ENCODE measurements at regions not wholly inside any gene's neighbourhood (a gene's known extent, or its start where the extent isn't known, plus 50 kb on each side); places are given as distances from the start of the nearest gene placed in this dataset.

GRCh38 chr9:80440724-80441123 lies 869.0 kb downstream of the TLE4 start:
- no peaks in the 10 kb centered on the region for H3K4me1 ChIP-seq
- WGBS, 2 donors (ENCODE audit: low coverage in 1 of 2) = 90 to 96% methylated on average over 7 of the region's 7 CpGs
- in situ Hi-C loops (cut with MboI; ENCODE audit: low pct_ligation_motif_present in 1 of 4, low pct_unique_long_range_greater_than_20kb in 1 of 4, low sequenced_read_pairs in 3 of 4) = loop anchor here in 1 of 4 donors (25.0 kb wide), 1 partner anchor 97 kb away; no protein-coding TSS in a partner anchor
- intact Hi-C loops (cut with DNase I; ENCODE audit: low total_unique reads) = no loop called here
- no peak overlapping the region for H3K27ac ChIP-seq
- TF ChIP-seq CTCF (IDR thresholded peaks at IDR 0.05) = no peak
- no peak for TF ChIP-seq POLR2AphosphoS5 (IDR thresholded peaks at IDR 0.05)
- no peak for TF ChIP-seq POLR2A (IDR thresholded peaks at IDR 0.05)
- TF ChIP-seq EP300 (IDR thresholded peaks at IDR 0.05; ENCODE audit: low read depth) = no peak
- H3K9me3 ChIP-seq = no peaks in the 10 kb centered on the region
- H3K4me3 ChIP-seq = no peak overlapping the region
- no peak for DNase-seq
- no peaks in the 10 kb centered on the region for H3K27me3 ChIP-seq
- no peaks in the 10 kb centered on the region for H3K36me3 ChIP-seq

- TF ChIP-seq EP300 (IDR thresholded peaks at IDR 0.05; ENCODE audit: low read depth) = no peak
- no peak for TF ChIP-seq CTCF (IDR thresholded peaks at IDR 0.05)
- no peak for TF ChIP-seq POLR2AphosphoS5 (IDR thresholded peaks at IDR 0.05)
- TF ChIP-seq POLR2A (IDR thresholded peaks at IDR 0.05) = no peak
These were observed 866.1 kb downstream of the TLE4 start for GRCh38 chr9:80437825-80438224.

GRCh38 chr9:80437091-80437640 lies 865.4 kb downstream of the TLE4 start:
- 86 to 92% methylated on average over 2 of the region's 2 CpGs for WGBS, 2 donors (ENCODE audit: low coverage in 1 of 2)
- Histone ChIP-seq H3K9me3 (no peaks in the 10 kb centered on the region), H3K27ac (no peak overlapping the region), H3K27me3 (no peaks in the 10 kb centered on the region), H3K4me3 (no peak overlapping the region), H3K36me3 (no peaks in the 10 kb centered on the region), H3K4me1 (no peaks in the 10 kb centered on the region)
- intact Hi-C loops (cut with DNase I; ENCODE audit: low total_unique reads) (no loop called here), in situ Hi-C loops (cut with MboI; ENCODE audit: low pct_ligation_motif_present in 1 of 4, low pct_unique_long_range_greater_than_20kb in 1 of 4, low sequenced_read_pairs in 3 of 4) (loop anchor here in 1 of 4 donors (25.0 kb wide), 1 partner anchor 100 kb away; no protein-coding TSS in a partner anchor)
- TF ChIP-seq POLR2AphosphoS5 (IDR thresholded peaks at IDR 0.05) (no peak), EP300 (IDR thresholded peaks at IDR 0.05; ENCODE audit: low read depth) (no peak), POLR2A (IDR thresholded peaks at IDR 0.05) (no peak), CTCF (IDR thresholded peaks at IDR 0.05) (no peak)
- DNase-seq = no peak

More at GRCh38 chr9:80437825-80438224, 866.1 kb downstream of the TLE4 start:
- H3K27me3 ChIP-seq = no peaks in the 10 kb centered on the region
- DNase-seq = no peak
- no peaks in the 10 kb centered on the region for H3K9me3 ChIP-seq
- H3K27ac ChIP-seq = no peak overlapping the region
- no peaks in the 10 kb centered on the region for H3K4me1 ChIP-seq
- no peaks in the 10 kb centered on the region for H3K36me3 ChIP-seq
- 30 to 47% methylated on average over 1 of the region's 1 CpG for WGBS, 2 donors (ENCODE audit: low coverage in 1 of 2)
- intact Hi-C loops (cut with DNase I; ENCODE audit: low total_unique reads) = no loop called here
- in situ Hi-C loops (cut with MboI; ENCODE audit: low pct_ligation_motif_present in 1 of 4, low pct_unique_long_range_greater_than_20kb in 1 of 4, low sequenced_read_pairs in 3 of 4) = loop anchor here in 1 of 4 donors (25.0 kb wide), 1 partner anchor 99 kb away; no protein-coding TSS in a partner anchor
- H3K4me3 ChIP-seq = no peak overlapping the region

GRCh38 chr9:80435591-80435990 lies 863.8 kb downstream of the TLE4 start:
- intact Hi-C loops (cut with DNase I; ENCODE audit: low total_unique reads) (no loop called here), in situ Hi-C loops (cut with MboI; ENCODE audit: low pct_ligation_motif_present in 1 of 4, low pct_unique_long_range_greater_than_20kb in 1 of 4, low sequenced_read_pairs in 3 of 4) (loop anchor here in 1 of 4 donors (25.0 kb wide), 1 partner anchor 102 kb away; no protein-coding TSS in a partner anchor)
- DNase-seq = no peak
- no peak for TF ChIP-seq EP300 (IDR thresholded peaks at IDR 0.05; ENCODE audit: low read depth)
- no peak for TF ChIP-seq CTCF (IDR thresholded peaks at IDR 0.05)
- no peak for TF ChIP-seq POLR2AphosphoS5 (IDR thresholded peaks at IDR 0.05)
- TF ChIP-seq POLR2A (IDR thresholded peaks at IDR 0.05) = no peak
- Histone ChIP-seq H3K27me3 (no peaks in the 10 kb centered on the region), H3K27ac (no peak overlapping the region), H3K36me3 (no peaks in the 10 kb centered on the region), H3K9me3 (no peaks in the 10 kb centered on the region), H3K4me3 (no peak overlapping the region), H3K4me1 (no peaks in the 10 kb centered on the region)
- WGBS, 2 donors (ENCODE audit: low coverage in 1 of 2) = 46 to 64% methylated on average over 3 of the region's 3 CpGs

Data from transverse colon (tissue), 4 donors.